ENCODE measurements at regions not wholly inside any gene's neighbourhood (a gene's known extent, or its start where the extent isn't known, plus 50 kb on each side); places are given as distances from the start of the nearest gene placed in this dataset.
A peak's percentile ranks its signal among the peaks of the same experiment; 100 is the strongest.

GRCh38 chr13:38618881-38619280 is 68.0 kb upstream of the FREM2 start:
- no peak overlapping the region for H3K4me3 ChIP-seq (ENCODE audit: low read depth, low read length)
- no peak for DNase-seq (ENCODE audit: low read depth)
- no peak for TF ChIP-seq CTCF (conservative IDR thresholded peaks at IDR 0.05; ENCODE audit: low read depth, low read length)

GRCh38 chr13:38620876-38621275 is 66.0 kb upstream of the FREM2 start:
- no peak for TF ChIP-seq CTCF (conservative IDR thresholded peaks at IDR 0.05; ENCODE audit: low read depth, low read length)
- H3K4me3 ChIP-seq (ENCODE audit: low read depth, low read length), result no peak overlapping the region
- no peak for DNase-seq (ENCODE audit: low read depth)

GRCh38 chr13:38624822-38625221 is 62.1 kb upstream of the FREM2 start:
- DNase-seq (ENCODE audit: low read depth), result no peak
- no peak for TF ChIP-seq CTCF (conservative IDR thresholded peaks at IDR 0.05; ENCODE audit: low read depth, low read length)
- no peak overlapping the region for H3K4me3 ChIP-seq (ENCODE audit: low read depth, low read length)

DNA sequence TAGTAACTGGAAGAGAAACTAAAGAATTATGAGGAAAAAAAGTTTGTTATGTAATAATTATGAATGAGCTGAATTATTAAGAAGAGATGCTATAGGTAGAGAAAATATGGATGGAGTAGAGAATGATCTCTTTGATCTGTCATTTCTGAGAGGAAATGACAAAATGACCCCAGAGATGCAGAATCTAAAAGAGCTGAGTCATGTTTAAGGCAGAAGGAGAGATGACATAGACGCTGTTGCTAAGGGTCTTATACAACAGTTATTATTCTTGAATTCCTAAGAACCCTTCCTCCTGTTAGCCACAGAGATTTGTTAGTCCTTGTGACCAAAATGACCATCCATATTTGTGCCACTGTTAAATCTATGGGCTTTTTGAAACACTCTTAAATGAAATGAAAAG is 58.3 kb upstream of the FREM2 start:
- no peak for TF ChIP-seq CTCF (conservative IDR thresholded peaks at IDR 0.05; ENCODE audit: low read depth, low read length)
- H3K4me3 ChIP-seq (ENCODE audit: low read depth, low read length), result no peak overlapping the region
- no peak for DNase-seq (ENCODE audit: low read depth)

- H3K4me3 ChIP-seq (ENCODE audit: low read depth, low read length), result no peak overlapping the region
- no peak for DNase-seq (ENCODE audit: low read depth)
- TF ChIP-seq CTCF (conservative IDR thresholded peaks at IDR 0.05; ENCODE audit: low read depth, low read length), result no peak
Observed at GRCh38 chr13:38630780-38631179, 56.1 kb upstream of the FREM2 start.

GRCh38 chr13:38635030-38635429 is 51.8 kb upstream of the FREM2 start:
- DNase-seq (ENCODE audit: low read depth), result no peak
- no peak overlapping the region for H3K4me3 ChIP-seq (ENCODE audit: low read depth, low read length)
- TF ChIP-seq CTCF (conservative IDR thresholded peaks at IDR 0.05; ENCODE audit: low read depth, low read length), result peak; percentile 8

DNA sequence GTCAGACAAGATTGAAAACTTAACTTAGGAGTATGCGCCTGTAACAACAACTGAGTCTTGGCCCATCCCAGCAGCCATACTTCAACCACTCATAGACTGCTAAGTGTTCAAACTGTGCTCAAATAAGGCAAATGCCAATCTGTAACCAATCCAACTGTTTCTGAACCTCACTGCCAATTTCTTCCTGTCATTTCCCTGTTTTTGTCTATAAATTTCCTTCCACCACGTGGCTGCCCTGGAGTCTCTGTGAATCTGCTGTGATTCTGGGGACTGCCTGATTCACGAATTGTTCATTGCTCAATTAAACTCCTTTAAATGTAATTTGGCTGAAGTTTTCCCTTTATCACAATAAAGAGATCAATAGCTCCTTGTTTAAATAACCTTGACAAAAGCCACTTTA is 50.8 kb upstream of the FREM2 start:
- TF ChIP-seq CTCF (conservative IDR thresholded peaks at IDR 0.05; ENCODE audit: low read depth, low read length), result no peak
- DNase-seq (ENCODE audit: low read depth), result no peak
- H3K4me3 ChIP-seq (ENCODE audit: low read depth, low read length), result no peak overlapping the region

Measured in epithelial cell of proximal tubule (primary cell).